HepG2 (cell line): ENCODE measurements at regions not wholly inside any gene's neighbourhood (a gene's known extent, or its start where the extent isn't known, plus 50 kb on each side); places are given as distances from the start of the nearest gene placed in this dataset.

Experiments used
- ATAC-seq: fragments of 200-7000 bp; cut with Tn5 transposase; 3 replicates; pipeline ENCODE4 v1.9.1; 2020; ENCODE audit warnings: mild to moderate bottlenecking, moderate library complexity
- BruUV-seq: library from RNA; stranded (reverse); fragments of 400-500 nt; replicated peaks from 2 replicates; lab custom pipeline; 2021; lab: Mats Ljungman, UMichigan
- CTCF ChIA-PET: fragments of 300-600 bp; formaldehyde crosslinking; extraction: SDS; loops from one replicate; lab custom pipeline; 2021; ENCODE audit warnings: low total read pairs, inconsistent platforms, low intra/inter-chr PET ratio; lab: Yijun Ruan, JAX
- POLR2A ChIA-PET: fragments of 350-600 bp; sonication (Branson Sonifier 250); formaldehyde crosslinking; loops from one replicate; lab custom pipeline; 2020; ENCODE audit warnings: antibody characterized with exemption, inconsistent platforms; lab: Yijun Ruan, JAX
- DNase-seq: peaks from one replicate; pipeline ENCODE4 v3.0.0-alpha.2; 2015; ENCODE audit warnings: low spot score
- FAIRE-seq: peaks from 3 replicates; lab custom pipeline; 2011; peaks lifted over from hg19 to GRCh38; lab: Jason Lieb, UNC
- H2AFZ ChIP-seq: one replicate; pipeline ENCODE4 v1.6.1; 2011; ENCODE audit warnings: low read length, inconsistent platforms
- H3K27ac ChIP-seq: fragments of 300-600 bp; 3 replicates; pipeline ENCODE4 v1.8.0; 2011; ENCODE audit warnings: mixed run types, mild to moderate bottlenecking, mixed read lengths, low read length, inconsistent platforms; ENCODE audit not compliant: insufficient read depth; ENCODE audit errors: extremely low read length
- H3K27me3 ChIP-seq, 2 experiments: fragments of 200-600 bp in 1 of 2; 2 replicates in 1 of 2; 3 replicates in 1 of 2; pipeline versions ENCODE4 v1.6.0 to v1.8.0; 2011; ENCODE audit warnings: low read length in 2 of 2, mild to moderate bottlenecking in 2 of 2, moderate library complexity in 2 of 2, inconsistent platforms in 1 of 2; ENCODE audit not compliant: insufficient read depth in 2 of 2, control insufficient read depth in 1 of 2
- H3K36me3 ChIP-seq, 2 experiments: fragments of 200-600 bp in 1 of 2; replicated peaks in 1 of 2; 2 replicates in 1 of 2; 3 replicates in 1 of 2; pipeline versions ENCODE4 v1.5.1 to v1.8.0; 2011; ENCODE audit warnings: low read length in 2 of 2, inconsistent platforms in 1 of 2; ENCODE audit not compliant: insufficient read depth in 2 of 2, control insufficient read depth in 1 of 2
- H3K4me1 ChIP-seq: 2 replicates; pipeline ENCODE4 v1.5.1; 2012; ENCODE audit warnings: low read length, inconsistent platforms; ENCODE audit not compliant: insufficient read depth
- H3K4me2 ChIP-seq: 2 replicates; pipeline ENCODE4 v1.6.0; 2011; ENCODE audit warnings: low read depth, low read length, inconsistent platforms
- H3K4me3 ChIP-seq, 3 experiments: fragments of 200-600 bp in 1 of 3; sonication (generic), shearing (Covaris generic) in 1 of 3; replicated peaks in 1 of 3; 2 replicates each; pipeline ENCODE4 v1.5.1; 2011 to 2016; ENCODE audit warnings: low read length in 3 of 3, inconsistent platforms in 2 of 3, low read depth in 2 of 3, mild to moderate bottlenecking in 2 of 3, control low read depth in 1 of 3, mixed read lengths in 1 of 3; ENCODE audit not compliant: insufficient read depth in 1 of 3
- H3K79me2 ChIP-seq: one replicate; pipeline ENCODE4 v1.6.1; 2011; ENCODE audit warnings: low read length, inconsistent platforms; ENCODE audit not compliant: insufficient read depth
- H3K9ac ChIP-seq: 2 replicates; pipeline ENCODE4 v1.6.0; 2011; ENCODE audit warnings: mild to moderate bottlenecking, low read depth, low read length, inconsistent platforms; ENCODE audit not compliant: insufficient read depth
- H3K9me3 ChIP-seq: 2 replicates; pipeline ENCODE4 v1.5.1; 2012; ENCODE audit warnings: mild to moderate bottlenecking, low read length
- H4K20me1 ChIP-seq: 2 replicates; pipeline ENCODE4 v1.6.0; 2011; ENCODE audit warnings: inconsistent platforms, mild to moderate bottlenecking, low read length, moderate library complexity; ENCODE audit not compliant: insufficient read depth
- CHD4 ChIP-seq: fragments of 200-600 bp; sonication (generic); IDR thresholded peaks from 2 replicates; pipeline ENCODE4 v1.7.0; 2017; ENCODE audit warnings: mild to moderate bottlenecking, low read length, borderline replicate concordance
- CREM ChIP-seq, 2 experiments: sonication (generic) in 1 of 2; formaldehyde crosslinking in 1 of 2; IDR thresholded peaks; 2 replicates each; pipeline versions ENCODE4 v1.4.0 to v1.6.1; 2016 to 2020; ENCODE audit warnings: antibody characterized with exemption in 1 of 2, mild to moderate bottlenecking in 1 of 2, missing genetic modification reagents in 1 of 2
- GMEB1 ChIP-seq: sonication (generic); formaldehyde crosslinking; IDR thresholded peaks from 2 replicates; pipeline ENCODE4 v1.5.1; 2020; ENCODE audit warnings: missing genetic modification reagents, mild to moderate bottlenecking, borderline replicate concordance
- NKX3-1 ChIP-seq: sonication (generic); formaldehyde crosslinking; IDR thresholded peaks from 2 replicates; pipeline ENCODE4 v1.5.0; 2020; ENCODE audit warnings: missing genetic modification reagents
- ZFP91 ChIP-seq: sonication (generic); formaldehyde crosslinking; IDR thresholded peaks from 2 replicates; pipeline ENCODE4 v1.9.0; 2022; ENCODE audit warnings: missing genetic modification reagents, mild to moderate bottlenecking, borderline replicate concordance
- ZMYM3 ChIP-seq: sonication (generic); formaldehyde crosslinking; IDR thresholded peaks from 2 replicates; pipeline ENCODE4 v1.5.1; 2020; ENCODE audit warnings: mild to moderate bottlenecking, missing genetic modification reagents
- ZNF629 ChIP-seq: sonication (generic); formaldehyde crosslinking; conservative IDR thresholded peaks from 2 replicates; pipeline ENCODE4 v1.5.0; 2020; ENCODE audit warnings: missing genetic modification reagents
- ZNF768 ChIP-seq: sonication (generic); formaldehyde crosslinking; IDR thresholded peaks from 2 replicates; pipeline ENCODE4 v1.4.0; 2020; ENCODE audit warnings: missing genetic modification reagents
- ZNF773 ChIP-seq: sonication (generic); formaldehyde crosslinking; IDR thresholded peaks from 2 replicates; pipeline ENCODE4 v1.4.0; 2020; ENCODE audit warnings: missing genetic modification reagents, borderline replicate concordance
- WGBS: methylation state at CpG from one replicate; pipeline ENCODE4 v1.1.6; 2017; ENCODE audit warnings: low lambda C conversion rate; 5-methylcytosine and 5-hydroxymethylcytosine counted together
- in situ Hi-C: cut with HindIII; loops from 2 replicates; pipeline ENCODE4 v1.10.0; 2017; ENCODE audit warnings: low pct_unique_long_range_greater_than_20kb; ENCODE audit not compliant: extremely low pct_ligation_motif_present
- intact Hi-C: fragments of 100-400 bp; cut with micrococcal nuclease; formaldehyde crosslinking; loops from one replicate; pipeline ENCODE4 v1.10.0; 2022; ENCODE audit not compliant: unreplicated experiment

DNA sequence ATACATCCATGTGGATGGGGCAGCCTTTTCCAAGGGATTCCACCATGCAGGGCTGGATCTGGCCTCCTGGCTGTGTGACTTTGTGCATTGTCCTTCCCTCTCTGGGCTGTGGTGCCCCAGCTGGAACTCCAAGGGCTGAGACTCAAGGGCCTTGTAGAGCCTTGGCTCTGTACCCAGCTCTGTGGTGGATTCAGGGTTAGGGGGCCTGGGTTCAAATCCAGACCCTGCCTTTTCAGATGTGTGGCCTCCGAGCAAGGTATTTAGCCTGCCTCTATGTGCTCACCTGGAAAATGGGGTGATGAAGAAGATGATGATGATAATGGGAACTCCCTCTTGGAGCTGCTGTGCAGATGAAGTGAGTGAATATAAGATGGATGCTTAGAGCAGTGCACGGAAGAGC lies 161.9 kb downstream of the WNT7A start:
- in situ Hi-C loops (no loop called here), intact Hi-C loops (no loop called here)
- Histone ChIP-seq H3K4me2 (peak overlapping the region; percentile 65), H3K27ac (no peak overlapping the region), H2AFZ (no peak overlapping the region), H3K4me3 (no peak overlapping the region), H3K9ac (no peak overlapping the region), H3K27me3 (no peaks in the 10 kb centered on the region), H3K79me2 (no peaks in the 10 kb centered on the region), H3K9me3 (no peaks in the 10 kb centered on the region), H4K20me1 (no peaks in the 10 kb centered on the region), H3K4me1 (peaks cover 16% of the 10 kb centered on the region), H3K36me3 (no peaks in the 10 kb centered on the region)
- peak; percentile 53; the same call in 1 of the 2 replicates for TF ChIP-seq CHD4
- peak; percentile 64; the same call in 1 of the 2 replicates for TF ChIP-seq ZMYM3
- TF ChIP-seq NKX3-1: no peak
- TF ChIP-seq ZNF629: peak; percentile 92
- peak; percentile 95 for TF ChIP-seq ZNF768 (CRISPR knock-in tag)
- FAIRE-seq (no peak), DNase-seq (no peak), ATAC-seq (no peak)
- no TSS peak for BruUV-seq
- ChIA-PET POLR2A (no interaction called here), CTCF (no interaction called here)
- WGBS: 12% methylated on average over 2 of the region's 2 CpGs

DNA sequence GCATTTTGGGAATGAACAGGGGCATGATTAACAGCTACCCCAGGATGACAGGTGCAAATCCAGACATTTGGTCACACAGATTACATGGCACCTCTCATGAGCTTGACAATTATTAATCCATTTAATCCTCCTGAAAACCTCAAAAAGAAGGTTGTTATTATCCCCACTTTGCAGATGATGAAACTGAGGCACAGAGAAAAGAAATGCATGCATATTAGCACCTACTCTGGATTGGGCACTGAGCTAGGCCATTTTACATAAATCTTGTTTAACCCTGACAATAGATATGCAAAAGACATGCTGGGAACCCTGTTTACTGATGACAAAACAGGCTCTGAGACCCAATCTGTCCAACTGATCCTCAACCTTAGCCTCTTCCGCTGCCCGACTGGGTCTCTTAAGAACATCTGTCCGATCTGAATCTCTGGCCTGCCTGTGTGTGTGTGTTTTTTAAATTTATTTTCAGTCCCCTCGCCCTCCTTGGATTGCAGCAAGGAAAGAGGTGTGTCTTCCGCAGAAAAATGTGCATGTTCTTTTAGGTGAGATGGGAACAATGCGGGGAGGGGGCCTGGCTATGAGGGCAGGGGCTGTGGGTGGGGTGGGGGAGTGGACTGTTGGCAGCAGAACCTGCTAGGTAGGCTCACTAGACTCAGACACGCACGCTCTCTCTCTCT lies 162.5 kb downstream of the WNT7A start:
- Histone ChIP-seq H4K20me1 (no peaks in the 10 kb centered on the region), H3K9ac (no peak overlapping the region), H3K9me3 (no peaks in the 10 kb centered on the region), H3K4me3 (no peak overlapping the region), H2AFZ (no peak overlapping the region), H3K4me2 (no peak overlapping the region), H3K36me3 (no peaks in the 10 kb centered on the region), H3K79me2 (no peaks in the 10 kb centered on the region), H3K27ac (no peak overlapping the region), H3K4me1 (peaks cover 16% of the 10 kb centered on the region), H3K27me3 (no peaks in the 10 kb centered on the region)
- DNase-seq (no peak), ATAC-seq (no peak), FAIRE-seq (no peak)
- ChIA-PET CTCF (no interaction called here), POLR2A (no interaction called here)
- intact Hi-C loops: no loop called here
- no peak for TF ChIP-seq CREM (IDR thresholded peaks at IDR 0.05)
- no peak for TF ChIP-seq CREM (CRISPR knock-in tag; IDR thresholded peaks at IDR 0.05)
- peak; percentile 69 for TF ChIP-seq ZNF629
- TF ChIP-seq ZNF773 (CRISPR knock-in tag): no peak
- TF ChIP-seq GMEB1 (CRISPR knock-in tag): no peak
- no peak for TF ChIP-seq ZFP91 (CRISPR knock-in tag)
- WGBS: 55% methylated on average over 8 of the region's 8 CpGs
- no TSS peak for BruUV-seq
- in situ Hi-C loops: no loop called here
